ENCODE measurements at regions not wholly inside any gene's neighbourhood (a gene's known extent, or its start where the extent isn't known, plus 50 kb on each side); places are given as distances from the start of the nearest gene placed in this dataset.
A peak's percentile ranks its signal among the peaks of the same experiment; 100 is the strongest.

DNA sequence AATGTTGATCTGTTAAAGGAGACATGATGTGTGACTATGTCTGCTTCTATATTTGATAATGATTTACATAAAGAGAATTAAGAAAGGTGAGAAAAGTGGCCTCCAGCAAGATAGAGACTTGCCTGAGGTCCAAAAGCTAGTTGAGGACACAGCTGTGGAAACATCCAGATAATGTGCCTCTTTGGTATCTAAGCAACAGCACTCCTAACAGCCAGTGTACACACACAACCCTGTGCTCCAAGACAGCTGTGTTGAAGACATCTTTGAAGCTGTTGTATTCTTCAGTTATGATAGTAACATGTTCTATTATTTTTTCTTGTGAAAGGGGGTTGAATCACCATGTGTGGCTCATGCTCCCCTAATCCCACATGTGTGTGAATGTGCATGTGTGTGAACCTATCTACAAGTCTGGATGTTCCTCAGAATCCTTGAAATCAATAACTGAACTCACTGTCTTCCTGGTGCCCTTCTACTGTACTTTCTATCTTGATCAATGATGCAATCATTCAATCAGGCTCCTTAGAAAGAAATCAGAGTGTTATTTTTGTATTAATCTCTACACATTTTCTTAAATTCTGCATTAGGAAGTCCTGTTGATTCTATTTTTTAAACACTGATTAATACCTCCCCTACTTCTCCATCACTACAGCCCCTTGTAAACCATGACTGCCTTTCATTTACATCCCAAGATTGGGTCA is 116.7 kb upstream of the SSTR4 start (continued):
- no peak for TF ChIP-seq CEBPG (CRISPR knock-in tag; IDR thresholded peaks at IDR 0.05)
- TF ChIP-seq CEBPG (tag; conservative IDR thresholded peaks at IDR 0.05 in 1 of 2, IDR thresholded peaks at IDR 0.05 in 1 of 2), result peak; percentile 21 to 77; a peak in 2 of 4 replicates
- no peak for TF ChIP-seq NR2C2 (CRISPR knock-in tag; IDR thresholded peaks at IDR 0.05)
- TF ChIP-seq NR2C2 (tag; IDR thresholded peaks at IDR 0.05), result no peak
- TF ChIP-seq ARID1B (IDR thresholded peaks at IDR 0.05), result peak; percentile 3; the same call in 1 of the 2 replicates
- TF ChIP-seq TRIM24 (IDR thresholded peaks at IDR 0.05), result no peak
- 0 out of 2 replicates have a peak, but pooled peaks have one; percentile 11 for TF ChIP-seq CEBPB (tag; IDR thresholded peaks at IDR 0.05)
- no peak for TF ChIP-seq DMBX1 (CRISPR knock-in tag; IDR thresholded peaks at IDR 0.05; ENCODE audit: borderline replicate concordance)
- TF ChIP-seq CHD2 (IDR thresholded peaks at IDR 0.05; ENCODE audit: low read depth, low read length), result no peak

DNA sequence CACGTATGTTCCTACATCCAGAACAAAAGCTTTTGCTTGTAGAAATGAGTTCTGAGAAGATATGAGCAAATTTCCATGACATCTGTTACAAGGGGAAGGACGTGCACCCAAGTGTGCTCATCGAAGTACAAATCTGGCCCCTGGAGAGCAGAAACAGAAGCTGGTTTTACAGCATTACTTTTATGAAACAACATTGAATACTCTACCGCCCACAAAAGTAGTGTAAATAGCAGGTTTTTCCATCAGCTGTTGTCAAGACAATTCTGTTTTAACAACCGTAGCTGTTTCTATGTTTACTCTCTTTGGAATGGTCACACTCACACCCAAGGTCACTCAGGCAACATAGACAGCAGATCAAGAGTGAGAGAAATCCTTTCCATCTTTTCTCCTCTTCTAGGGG is 114.2 kb upstream of the SSTR4 start:
- FAIRE-seq, result no peak
- Histone ChIP-seq H3K27ac (ENCODE audit: extremely low read depth, low read depth, low read length) (no peak overlapping the region; the same call in 2 of the 3 replicates), H3K27me3 (ENCODE audit: control insufficient read depth in 2 of 2, insufficient read depth in 2 of 2, low read length in 2 of 2) (no peaks in the 10 kb centered on the region), H3K4me3 (no peak overlapping the region), H4K20me1 (replicated peaks; ENCODE audit: control insufficient read depth, insufficient read depth, low read length) (no peaks in the 10 kb centered on the region), H3K4me1 (replicated peaks in 1 of 2; ENCODE audit: control insufficient read depth in 2 of 2, insufficient read depth in 2 of 2, low read length in 2 of 2) (peaks cover 6 to 54% of the 10 kb centered on the region in 2 experiments; a peak in 4 of 5 replicates), H3K9ac (ENCODE audit: insufficient read depth in 1 of 2, low read depth in 2 of 2, low read length in 2 of 2) (no peak overlapping the region), H3K4me2 (ENCODE audit: insufficient read depth, low read length) (no peak overlapping the region), H3K9me3 (replicated peaks; ENCODE audit: control insufficient read depth, insufficient read depth, low read depth, low read length) (no peaks in the 10 kb centered on the region), H2AFZ (ENCODE audit: low read depth, low read length) (peak overlapping the region; percentile 71; the same call in 1 of the 2 replicates), H3K9me1 (ENCODE audit: control insufficient read depth, insufficient read depth, low read length) (no peaks in the 10 kb centered on the region), H3K36me3 (ENCODE audit: control insufficient read depth, insufficient read depth, low read length) (no peaks in the 10 kb centered on the region), H3K79me2 (ENCODE audit: control insufficient read depth, insufficient read depth, low read length) (no peaks in the 10 kb centered on the region)
- intact Hi-C loops (cut with micrococcal nuclease), result no loop called here
- BruUV-seq (replicated peaks), result no TSS peak
- in situ Hi-C loops (cut with MboI), result no loop called here
- ChIA-PET POLR2A (interaction anchor here (2.4 kb wide), 1 partner anchor 10 kb away, joined by 8 read pairs; no protein-coding TSS in a partner anchor), CTCF (ENCODE audit: low intra/inter-chr PET ratio) (no interaction called here)
- DNase-seq (ENCODE audit: extremely low read depth in 1 of 4, low spot score in 3 of 4), result no peak
- WGBS (ENCODE audit: insufficient coverage, low coverage, missing lambda C conversion rate), result 78% methylated on average over 5 of the region's 5 CpGs
- no peak for ATAC-seq
- TF ChIP-seq FOSL1 (tag; conservative IDR thresholded peaks at IDR 0.05) (no peak), STAG1 (CRISPR knock-in tag; IDR thresholded peaks at IDR 0.05; ENCODE audit: borderline replicate concordance) (no peak), RFX1 (IDR thresholded peaks at IDR 0.05) (no peak), ASH1L (IDR thresholded peaks at IDR 0.05; ENCODE audit: borderline replicate concordance, low read depth, partially characterized antibody) (no peak), CBX3 (IDR thresholded peaks at IDR 0.05; ENCODE audit: borderline replicate concordance in 1 of 2, low read length in 2 of 2) (no peak), HSF4 (CRISPR knock-in tag; IDR thresholded peaks at IDR 0.05; ENCODE audit: borderline replicate concordance) (no peak), NEUROD1 (IDR thresholded peaks at IDR 0.05; ENCODE audit: borderline replicate concordance, low read depth, low read length, partially characterized antibody) (no peak), HEY1 (CRISPR knock-in tag; IDR thresholded peaks at IDR 0.05; ENCODE audit: borderline replicate concordance) (no peak), NR2C2 (CRISPR knock-in tag; IDR thresholded peaks at IDR 0.05) (no peak), NR2C2 (tag; IDR thresholded peaks at IDR 0.05) (no peak)
- TF ChIP-seq, protein P1, sequence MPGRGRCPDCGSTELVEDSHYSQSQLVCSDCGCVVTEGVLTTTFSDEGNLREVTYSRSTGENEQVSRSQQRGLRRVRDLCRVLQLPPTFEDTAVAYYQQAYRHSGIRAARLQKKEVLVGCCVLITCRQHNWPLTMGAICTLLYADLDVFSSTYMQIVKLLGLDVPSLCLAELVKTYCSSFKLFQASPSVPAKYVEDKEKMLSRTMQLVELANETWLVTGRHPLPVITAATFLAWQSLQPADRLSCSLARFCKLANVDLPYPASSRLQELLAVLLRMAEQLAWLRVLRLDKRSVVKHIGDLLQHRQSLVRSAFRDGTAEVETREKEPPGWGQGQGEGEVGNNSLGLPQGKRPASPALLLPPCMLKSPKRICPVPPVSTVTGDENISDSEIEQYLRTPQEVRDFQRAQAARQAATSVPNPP (IDR thresholded peaks at IDR 0.05; ENCODE audit: borderline replicate concordance, insufficient read depth, insufficient read length), result no peak
- TF ChIP-seq, protein P2, sequence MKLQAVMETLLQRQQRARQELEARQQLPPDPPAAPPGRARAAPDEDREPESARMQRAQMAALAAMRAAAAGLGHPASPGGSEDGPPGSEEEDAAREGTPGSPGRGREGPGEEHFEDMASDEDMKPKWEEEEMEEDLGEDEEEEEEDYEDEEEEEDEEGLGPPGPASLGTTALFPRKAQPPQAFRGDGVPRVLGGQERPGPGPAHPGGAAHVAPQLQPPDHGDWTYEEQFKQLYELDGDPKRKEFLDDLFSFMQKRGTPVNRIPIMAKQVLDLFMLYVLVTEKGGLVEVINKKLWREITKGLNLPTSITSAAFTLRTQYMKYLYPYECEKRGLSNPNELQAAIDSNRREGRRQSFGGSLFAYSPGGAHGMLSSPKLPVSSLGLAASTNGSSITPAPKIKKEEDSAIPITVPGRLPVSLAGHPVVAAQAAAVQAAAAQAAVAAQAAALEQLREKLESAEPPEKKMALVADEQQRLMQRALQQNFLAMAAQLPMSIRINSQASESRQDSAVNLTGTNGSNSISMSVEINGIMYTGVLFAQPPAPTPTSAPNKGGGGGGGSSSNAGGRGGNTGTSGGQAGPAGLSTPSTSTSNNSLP (IDR thresholded peaks at IDR 0.05; ENCODE audit: borderline replicate concordance, low read depth, low read length), result no peak

Data from K562 (cell line).